ENCODE measurements at regions not wholly inside any gene's neighbourhood (a gene's known extent, or its start where the extent isn't known, plus 50 kb on each side); places are given as distances from the start of the nearest gene placed in this dataset.

DNA sequence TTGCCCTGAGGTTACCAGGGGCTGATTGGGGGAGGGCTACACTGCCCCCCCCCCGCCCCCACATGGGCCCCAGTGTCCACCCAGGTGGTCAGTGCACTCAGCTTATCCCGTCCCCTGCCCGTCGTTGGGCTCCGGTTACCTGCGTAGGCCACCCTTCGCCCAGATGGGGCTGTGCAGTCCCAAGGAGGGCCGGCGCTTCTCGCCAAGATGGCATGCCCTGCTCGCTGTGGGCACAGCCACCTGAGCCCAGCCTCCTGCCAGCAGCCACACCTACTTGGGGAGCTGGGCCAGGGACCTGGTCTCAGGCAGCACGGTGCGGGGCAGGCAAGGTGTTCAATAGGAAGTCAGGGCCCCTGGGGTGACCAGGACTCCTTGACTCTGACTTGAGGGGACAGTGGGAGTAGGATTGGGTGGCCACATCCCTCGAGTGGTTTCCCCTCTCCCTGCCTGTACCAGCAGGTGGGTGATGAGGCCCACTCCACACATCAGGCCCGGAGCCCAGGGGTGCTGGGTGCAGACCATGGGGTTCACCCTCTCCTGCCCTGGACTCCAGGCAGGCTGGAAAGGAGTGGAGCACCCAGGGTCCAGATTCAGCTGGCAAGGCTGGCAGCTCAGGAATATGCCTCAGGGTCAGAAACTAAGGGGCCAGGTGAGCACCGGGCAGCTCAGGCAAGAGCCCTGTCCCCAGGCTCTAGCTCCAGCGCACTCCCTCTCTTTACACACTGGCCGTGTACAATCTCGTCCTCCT lies 170.3 kb downstream of the GLI2 start:
- DNase-seq, result no peak

DNA sequence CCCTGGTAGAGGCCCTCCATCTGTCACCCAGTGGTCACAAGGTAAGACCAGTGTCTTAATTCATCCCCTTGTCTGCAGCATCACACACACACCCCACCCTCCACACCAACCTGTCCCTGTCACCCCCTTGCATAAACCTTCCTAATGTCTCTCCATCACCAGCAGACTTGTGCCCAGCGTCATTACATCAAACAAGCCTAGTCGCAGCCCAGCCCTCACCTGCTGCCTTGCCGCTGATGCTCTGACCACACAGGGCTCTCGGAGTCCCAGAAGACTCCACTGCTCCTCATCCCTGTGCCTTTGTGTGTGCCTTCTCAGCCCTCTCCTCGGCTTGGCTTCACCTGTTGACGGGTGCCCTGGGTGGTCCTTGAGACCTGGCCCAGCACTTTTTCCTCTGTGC lies 171.2 kb downstream of the GLI2 start:
- DNase-seq, result no peak

- no peak for DNase-seq
These were observed 172.2 kb downstream of the GLI2 start for GRCh38 chr2:120907822-120908221.

GRCh38 chr2:120908314-120908975 lies 172.8 kb downstream of the GLI2 start:
- no peak for DNase-seq

GRCh38 chr2:120909102-120909501 lies 173.4 kb downstream of the GLI2 start:
- DNase-seq, result no peak

GRCh38 chr2:120910164-120910563 lies 174.5 kb downstream of the GLI2 start:
- no peak for DNase-seq

DNA sequence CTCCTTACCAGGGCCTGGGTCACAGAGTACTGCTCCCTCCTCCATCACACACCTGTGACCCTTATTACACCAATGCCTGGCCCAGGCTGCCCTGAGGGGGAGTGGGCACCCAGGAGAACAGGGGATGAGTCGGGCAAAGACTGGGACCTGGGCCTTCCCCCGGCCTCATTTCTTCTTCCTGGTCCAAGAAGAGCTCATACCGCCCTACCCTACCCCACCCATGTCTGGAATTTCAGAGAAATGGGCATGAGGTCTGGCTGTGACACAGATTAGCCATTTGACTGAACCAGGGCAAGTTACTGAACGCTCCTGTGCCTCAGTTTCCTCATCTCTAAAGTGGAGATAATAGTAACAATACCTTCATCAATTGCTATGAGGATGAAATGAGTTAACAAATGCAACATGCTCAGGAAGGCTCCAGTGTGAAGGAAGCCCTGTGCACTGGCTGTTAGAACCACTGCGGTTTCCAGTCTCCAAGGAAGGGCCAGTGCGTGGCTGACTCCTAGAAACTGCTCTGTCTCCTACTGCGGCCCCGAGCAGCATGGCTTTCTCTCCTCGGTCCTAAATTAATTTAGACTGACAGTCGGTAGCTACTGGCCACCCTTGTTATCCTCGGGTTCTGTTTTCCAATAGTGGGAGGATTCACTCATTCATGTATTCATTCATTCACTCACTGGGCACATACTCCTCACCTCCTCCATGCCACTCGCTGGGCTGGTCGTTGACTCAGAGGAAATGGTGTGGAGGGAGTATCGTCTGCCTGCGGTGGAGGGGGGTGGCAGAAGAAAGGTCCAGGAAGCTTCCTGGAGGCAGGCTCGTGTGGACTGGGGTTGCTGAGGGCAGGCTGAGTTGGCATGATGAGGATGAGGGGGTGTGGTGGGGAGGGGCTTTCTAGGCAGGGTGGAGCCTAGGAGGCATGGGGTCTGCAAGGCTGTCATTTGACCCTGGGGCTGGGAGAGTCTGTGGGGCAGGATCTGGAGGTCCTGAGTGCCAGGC lies 175.6 kb downstream of the GLI2 start:
- DNase-seq, result no peak

DNA sequence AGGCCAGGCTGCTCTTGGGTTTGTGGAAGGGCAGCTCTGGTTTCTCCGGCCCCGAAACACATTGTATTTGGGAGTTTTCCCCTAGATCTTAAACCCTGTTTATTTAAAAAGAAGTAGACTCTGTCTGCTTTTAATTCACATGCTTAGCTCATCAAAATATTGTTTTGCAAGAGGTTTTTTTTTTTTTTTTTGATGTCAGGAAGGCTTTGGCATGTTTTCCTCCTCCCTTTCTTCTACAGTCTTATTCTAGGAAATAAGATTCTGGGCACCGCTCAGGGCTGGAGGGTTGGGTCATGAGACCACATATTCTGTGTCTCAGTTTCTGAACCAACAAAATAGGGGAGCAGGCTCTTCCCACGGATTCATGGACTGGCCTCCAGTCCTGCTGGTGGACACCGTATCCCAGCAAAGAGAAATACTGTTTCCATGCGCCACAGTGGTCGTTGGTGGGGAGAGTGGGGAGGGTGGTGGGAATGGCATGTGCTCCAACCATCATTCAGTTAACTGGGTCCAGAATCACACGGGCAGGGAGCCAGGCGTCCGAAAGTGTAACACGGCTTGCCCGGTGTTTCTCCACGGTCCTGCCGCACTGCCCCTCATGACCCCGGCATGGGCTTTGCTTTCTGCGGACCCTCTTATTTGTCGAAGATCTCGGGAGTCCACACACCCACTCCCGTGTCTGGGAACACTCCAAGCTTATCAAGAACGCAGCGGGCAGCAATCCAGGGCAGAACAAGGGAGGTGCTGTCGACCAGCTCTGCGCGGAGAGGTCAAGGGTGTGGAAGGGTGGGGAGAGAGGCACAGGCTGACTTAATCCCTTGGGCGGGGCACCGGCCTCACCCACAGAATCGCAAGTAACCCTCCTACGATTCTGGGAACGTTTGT lies 176.7 kb downstream of the GLI2 start:
- no peak for DNase-seq

DNA sequence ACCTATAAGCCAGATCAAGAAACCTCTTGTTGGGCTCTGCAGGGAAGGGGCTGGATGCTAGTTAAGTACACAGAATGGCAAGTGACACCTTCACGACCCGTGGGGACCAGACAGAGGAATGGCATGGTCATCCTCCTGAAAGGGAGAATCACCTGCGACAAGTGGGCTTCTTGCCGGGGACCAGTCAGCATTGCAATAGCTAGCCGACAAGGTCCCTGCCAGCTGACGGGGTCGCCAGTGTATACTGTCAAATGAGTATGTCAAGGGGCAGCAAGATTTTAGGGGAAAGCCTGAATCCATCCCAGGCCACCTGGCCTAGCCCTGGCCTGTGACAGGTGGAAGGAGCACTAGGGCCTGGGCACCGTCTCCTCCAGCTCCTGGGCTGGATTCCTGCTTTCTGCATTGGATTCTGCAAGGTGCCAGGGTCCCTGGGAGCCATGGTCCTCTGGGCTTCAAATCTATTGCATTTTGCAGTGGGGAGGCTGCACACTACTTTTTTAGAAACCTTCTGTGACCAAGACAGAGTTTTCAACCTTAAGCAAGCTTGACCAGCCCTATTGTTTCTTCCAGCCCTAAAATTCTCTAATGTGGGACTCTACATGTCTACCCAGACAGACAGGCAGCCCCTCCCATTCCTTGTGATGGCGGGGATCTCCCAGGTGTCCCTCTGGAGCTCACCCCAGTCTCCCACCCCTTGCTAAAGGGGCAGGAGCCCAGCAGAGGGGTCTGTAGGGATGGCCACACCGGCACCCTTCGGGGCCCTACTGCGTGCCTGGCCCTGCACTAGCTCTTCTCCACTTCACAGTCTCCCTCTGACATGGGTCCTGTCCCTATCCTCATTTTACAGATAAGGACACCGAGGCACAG lies 178.5 kb downstream of the GLI2 start:
- no peak for DNase-seq

GRCh38 chr2:120914839-120915521 lies 179.3 kb downstream of the GLI2 start:
- no peak for DNase-seq

DNA sequence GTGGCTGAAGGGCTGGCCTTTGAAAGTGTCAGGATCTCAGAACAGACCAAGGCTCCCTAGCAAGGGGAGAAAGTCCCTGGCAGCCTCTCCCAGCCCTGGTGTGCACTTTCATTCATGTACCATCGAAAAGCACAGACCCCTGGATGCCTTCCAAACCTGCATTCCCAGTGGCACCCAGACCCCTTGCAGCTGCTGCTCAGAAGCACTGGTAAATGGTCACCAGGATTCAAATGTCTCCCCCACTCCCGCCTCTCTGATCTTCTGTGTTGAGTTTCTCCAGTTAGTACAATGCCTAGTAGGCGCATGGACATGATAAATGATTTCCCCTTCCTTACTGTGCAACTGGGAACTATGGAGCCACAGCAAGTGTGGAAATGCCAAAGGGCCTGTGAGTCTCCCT lies 180.0 kb downstream of the GLI2 start:
- no peak for DNase-seq

DNA sequence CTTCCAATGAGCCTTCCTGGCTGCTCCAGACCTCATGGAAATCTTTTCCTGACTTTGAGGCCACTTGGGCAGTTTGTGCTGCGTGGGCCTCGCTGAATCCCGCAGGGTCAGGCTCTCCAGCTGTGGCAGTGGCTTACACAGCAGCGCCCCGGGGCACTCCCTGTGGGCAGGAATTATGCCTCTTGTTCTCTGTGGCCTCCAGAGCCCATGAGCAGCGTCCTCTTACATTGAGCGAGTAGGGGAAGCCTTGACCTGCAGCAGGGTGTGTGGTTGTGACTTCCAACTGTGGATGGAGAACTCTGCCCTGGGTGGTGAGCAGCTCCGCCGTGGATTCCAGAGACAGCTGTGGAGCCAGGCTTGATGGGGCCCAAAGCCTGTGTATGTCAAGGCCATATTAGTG lies 180.8 kb downstream of the GLI2 start:
- no peak for DNase-seq

GRCh38 chr2:120917886-120918285 lies 182.2 kb downstream of the GLI2 start:
- no peak for DNase-seq

- no peak for DNase-seq
These were observed 183.5 kb downstream of the GLI2 start for GRCh38 chr2:120919216-120919615.

- DNase-seq, result no peak
These were observed 184.2 kb downstream of the GLI2 start for GRCh38 chr2:120919771-120920453.

GRCh38 chr2:120920454-120921148 lies 184.9 kb downstream of the GLI2 start:
- DNase-seq, result no peak

GRCh38 chr2:120921457-120921856 lies 185.8 kb downstream of the GLI2 start:
- no peak for DNase-seq

DNA sequence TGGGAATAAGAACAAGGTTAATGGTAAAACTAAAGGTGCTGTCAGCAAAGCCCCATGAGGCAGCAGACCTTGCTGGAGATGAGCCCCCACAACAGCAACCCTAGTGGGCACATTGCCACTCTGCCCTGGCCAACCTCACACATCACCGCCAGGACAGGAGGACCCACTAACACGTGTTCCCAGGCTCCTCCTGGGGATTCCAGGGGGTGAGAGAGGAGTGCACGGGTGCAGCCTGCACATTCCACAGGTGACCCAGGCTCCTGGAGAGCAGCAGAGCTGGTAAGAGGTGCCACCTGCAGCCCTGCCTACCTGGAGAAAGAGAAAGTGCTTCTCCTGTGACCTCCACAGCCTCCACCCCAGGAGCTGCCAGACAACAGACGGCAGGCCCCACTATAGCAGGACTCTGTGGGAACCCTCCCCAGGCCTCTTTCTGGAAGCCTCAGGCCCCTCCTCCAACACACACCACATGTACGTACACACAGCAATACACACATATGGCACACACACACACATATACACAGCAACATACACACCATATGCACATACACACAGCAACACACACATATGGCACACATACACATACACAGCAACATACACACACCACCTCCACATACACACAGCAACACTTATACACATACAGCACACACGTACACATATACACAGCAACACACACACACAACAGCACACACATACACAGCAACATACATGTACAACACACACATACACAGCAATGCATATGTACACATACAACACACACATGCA lies 187.1 kb downstream of the GLI2 start:
- DNase-seq, result no peak

DNA sequence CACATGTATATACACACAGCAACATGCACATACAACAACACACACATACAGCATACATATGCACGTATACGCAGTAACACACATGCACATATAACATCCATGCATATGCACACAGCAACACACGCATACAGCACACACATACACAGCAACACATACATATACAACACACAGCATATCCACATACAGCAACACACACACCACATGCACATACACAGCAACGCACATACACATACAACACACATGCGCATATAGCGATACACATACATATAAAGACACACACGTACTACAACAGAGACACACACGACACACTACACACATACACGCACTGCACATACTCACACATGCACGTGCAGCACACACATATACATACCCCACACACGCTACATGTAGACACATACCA lies 187.8 kb downstream of the GLI2 start:
- DNase-seq, result no peak

Measured in activated naive CD4-positive, alpha-beta T cell treated with Interleukin-2 at 50 U/mL for 16 hours (primary cell).